ENCODE measurements at regions not wholly inside any gene's neighbourhood (a gene's known extent, or its start where the extent isn't known, plus 50 kb on each side); places are given as distances from the start of the nearest gene placed in this dataset.

GRCh38 chr2:48218169-48218568 lies 96.3 kb upstream of the FOXN2 start:
- no peak for TF ChIP-seq CTCF (IDR thresholded peaks at IDR 0.05; ENCODE audit: low read depth, low read length, missing control alignments)
- DNase-seq (ENCODE audit: extremely low read depth, low read depth): no peak
- no peak overlapping the region for H3K4me3 ChIP-seq (replicated peaks; ENCODE audit: low read depth, low read length)

- TF ChIP-seq CTCF (IDR thresholded peaks at IDR 0.05; ENCODE audit: low read depth, low read length, missing control alignments): no peak
- no peak overlapping the region for H3K4me3 ChIP-seq (replicated peaks; ENCODE audit: low read depth, low read length)
- DNase-seq (ENCODE audit: extremely low read depth, low read depth): no peak
Measured at GRCh38 chr2:48219234-48219554, 95.3 kb upstream of the FOXN2 start.

- no peak overlapping the region for H3K4me3 ChIP-seq (replicated peaks; ENCODE audit: low read depth, low read length)
- DNase-seq (ENCODE audit: extremely low read depth, low read depth): no peak
- no peak for TF ChIP-seq CTCF (IDR thresholded peaks at IDR 0.05; ENCODE audit: low read depth, low read length, missing control alignments)
Measured at GRCh38 chr2:48219555-48220436, 94.7 kb upstream of the FOXN2 start.

- no peak overlapping the region for H3K4me3 ChIP-seq (replicated peaks; ENCODE audit: low read depth, low read length)
- no peak for DNase-seq (ENCODE audit: extremely low read depth, low read depth)
- no peak for TF ChIP-seq CTCF (IDR thresholded peaks at IDR 0.05; ENCODE audit: low read depth, low read length, missing control alignments)
Measured at GRCh38 chr2:48220501-48220900, 94.0 kb upstream of the FOXN2 start.

GRCh38 chr2:48221846-48222516 lies 92.5 kb upstream of the FOXN2 start:
- H3K4me3 ChIP-seq (replicated peaks; ENCODE audit: low read depth, low read length): no peak overlapping the region
- DNase-seq (ENCODE audit: extremely low read depth, low read depth): no peak
- TF ChIP-seq CTCF (IDR thresholded peaks at IDR 0.05; ENCODE audit: low read depth, low read length, missing control alignments): no peak

DNA sequence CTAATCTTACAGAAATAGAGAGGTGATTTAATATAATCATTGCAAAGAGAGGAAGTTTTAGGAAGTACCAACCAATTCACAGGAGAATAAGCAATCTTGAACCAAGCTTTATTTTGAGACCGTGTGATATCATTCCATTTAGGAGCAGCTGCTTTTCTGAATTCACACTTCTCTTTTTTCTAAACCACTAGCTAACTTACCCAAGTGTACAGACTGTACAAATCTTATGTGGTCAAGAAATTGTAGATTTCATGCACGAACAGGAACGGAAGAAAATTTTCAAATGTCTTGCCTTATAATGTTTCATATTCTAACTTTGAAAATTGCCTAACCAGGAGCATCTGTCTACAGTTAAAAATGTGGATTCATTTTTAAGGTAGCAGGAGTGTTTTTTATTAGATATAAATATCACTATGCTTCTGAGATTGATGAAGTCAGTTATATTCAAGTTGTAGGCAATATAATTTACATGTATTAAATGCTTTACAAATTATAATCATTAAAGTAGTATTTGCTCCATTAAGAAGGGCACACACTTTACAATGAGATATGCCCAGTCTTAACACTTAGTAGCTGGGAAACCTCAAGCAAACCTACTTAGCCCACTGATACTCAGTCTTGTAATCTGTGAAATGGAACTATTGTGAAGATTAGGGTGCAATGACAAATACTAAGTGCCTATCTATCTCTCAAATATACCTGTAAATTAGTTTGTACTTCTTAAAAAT lies 86.7 kb upstream of the FOXN2 start:
- H3K4me3 ChIP-seq (replicated peaks; ENCODE audit: low read depth, low read length): no peak overlapping the region
- DNase-seq (ENCODE audit: extremely low read depth, low read depth): no peak
- no peak for TF ChIP-seq CTCF (IDR thresholded peaks at IDR 0.05; ENCODE audit: low read depth, low read length, missing control alignments)

Data from HFF-Myc (cell line).